ENCODE measurements at regions not wholly inside any gene's neighbourhood (a gene's known extent, or its start where the extent isn't known, plus 50 kb on each side); places are given as distances from the start of the nearest gene placed in this dataset.

GRCh38 chr3:159271799-159272512 lies 470.1 kb downstream of the MFSD1 start:
- Mint-ChIP-seq H3K4me1 (no peaks in the 10 kb centered on the region), H3K9me3 (no peaks in the 10 kb centered on the region), H3K27me3 (ENCODE audit: insufficient read depth) (peaks cover 12% of the 10 kb centered on the region), H3K36me3 (ENCODE audit: low read depth) (no peaks in the 10 kb centered on the region), H3K27ac (no peak overlapping the region), H3K4me3 (no peak overlapping the region)
- no peaks in the 10 kb centered on the region for H3K9me3 ChIP-seq (ENCODE audit: control insufficient read depth, low read length)
- WGBS, 2 experiments (ENCODE audit: insufficient coverage in 1 of 2, insufficient read length in 1 of 2) = 93% methylated on average over 2 of the region's 2 CpGs; no CpG with 5 or more reads in 1 of the 2 experiments
- no peak overlapping the region for H3K27ac ChIP-seq (ENCODE audit: low read depth, low read length)
- H3K4me3 ChIP-seq (ENCODE audit: low read length) = no peak overlapping the region
- DNase-seq = no peak
- H3K27me3 ChIP-seq (ENCODE audit: control insufficient read depth, insufficient read depth, low read length, poor library complexity, severe bottlenecking) = peaks cover 18% of the 10 kb centered on the region
- H3K36me3 ChIP-seq (ENCODE audit: control insufficient read depth, insufficient read depth, low read length) = no peaks in the 10 kb centered on the region
- no peak overlapping the region for H3K9ac ChIP-seq (ENCODE audit: extremely low read depth, low read length, poor library complexity, severe bottlenecking)
- no peaks in the 10 kb centered on the region for H3K4me1 ChIP-seq (ENCODE audit: control insufficient read depth, insufficient read depth, low read length)
- TF ChIP-seq, protein P1, sequence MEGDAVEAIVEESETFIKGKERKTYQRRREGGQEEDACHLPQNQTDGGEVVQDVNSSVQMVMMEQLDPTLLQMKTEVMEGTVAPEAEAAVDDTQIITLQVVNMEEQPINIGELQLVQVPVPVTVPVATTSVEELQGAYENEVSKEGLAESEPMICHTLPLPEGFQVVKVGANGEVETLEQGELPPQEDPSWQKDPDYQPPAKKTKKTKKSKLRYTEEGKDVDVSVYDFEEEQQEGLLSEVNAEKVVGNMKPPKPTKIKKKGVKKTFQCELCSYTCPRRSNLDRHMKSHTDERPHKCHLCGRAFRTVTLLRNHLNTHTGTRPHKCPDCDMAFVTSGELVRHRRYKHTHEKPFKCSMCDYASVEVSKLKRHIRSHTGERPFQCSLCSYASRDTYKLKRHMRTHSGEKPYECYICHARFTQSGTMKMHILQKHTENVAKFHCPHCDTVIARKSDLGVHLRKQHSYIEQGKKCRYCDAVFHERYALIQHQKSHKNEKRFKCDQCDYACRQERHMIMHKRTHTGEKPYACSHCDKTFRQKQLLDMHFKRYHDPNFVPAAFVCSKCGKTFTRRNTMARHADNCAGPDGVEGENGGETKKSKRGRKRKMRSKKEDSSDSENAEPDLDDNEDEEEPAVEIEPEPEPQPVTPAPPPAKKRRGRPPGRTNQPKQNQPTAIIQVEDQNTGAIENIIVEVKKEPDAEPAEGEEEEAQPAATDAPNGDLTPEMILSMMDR (conservative IDR thresholded peaks at IDR 0.05) = no peak

DNA sequence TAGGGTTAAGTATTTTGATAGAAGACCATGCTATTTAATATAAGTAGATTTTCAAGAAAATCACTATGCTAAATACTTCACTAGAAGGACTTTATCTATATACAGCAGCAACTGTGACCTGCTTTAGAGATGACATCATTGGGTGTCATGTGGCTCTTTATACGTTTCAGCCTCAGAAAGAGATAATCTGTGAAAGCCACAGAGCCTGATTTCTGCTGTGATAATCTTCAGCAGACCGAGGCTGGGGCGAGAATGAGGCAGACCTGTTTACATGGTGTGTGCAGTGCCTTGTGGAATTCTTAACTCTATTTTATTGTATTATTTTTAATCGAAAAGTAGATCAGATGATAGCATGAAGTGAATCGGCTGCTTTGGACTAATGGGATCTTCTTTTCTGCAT lies 471.2 kb downstream of the MFSD1 start:
- DNase-seq = no peak
- Histone ChIP-seq H3K27me3 (ENCODE audit: control insufficient read depth, insufficient read depth, low read length, poor library complexity, severe bottlenecking) (peaks cover 18% of the 10 kb centered on the region), H3K36me3 (ENCODE audit: control insufficient read depth, insufficient read depth, low read length) (no peaks in the 10 kb centered on the region), H3K27ac (ENCODE audit: low read depth, low read length) (no peak overlapping the region), H3K4me3 (ENCODE audit: low read length) (no peak overlapping the region), H3K4me1 (ENCODE audit: control insufficient read depth, insufficient read depth, low read length) (no peaks in the 10 kb centered on the region), H3K9me3 (ENCODE audit: control insufficient read depth, low read length) (no peaks in the 10 kb centered on the region), H3K9ac (ENCODE audit: extremely low read depth, low read length, poor library complexity, severe bottlenecking) (no peak overlapping the region)
- peaks cover 15% of the 10 kb centered on the region for H3K27me3 Mint-ChIP-seq (ENCODE audit: insufficient read depth)
- TF ChIP-seq, protein P1 (conservative IDR thresholded peaks at IDR 0.05) = no peak
- no peaks in the 10 kb centered on the region for H3K4me1 Mint-ChIP-seq
- H3K27ac Mint-ChIP-seq = no peak overlapping the region
- H3K36me3 Mint-ChIP-seq (ENCODE audit: low read depth) = no peaks in the 10 kb centered on the region
- no peaks in the 10 kb centered on the region for H3K9me3 Mint-ChIP-seq
- H3K4me3 Mint-ChIP-seq = no peak overlapping the region
- WGBS, 2 experiments (ENCODE audit: insufficient coverage in 1 of 2, insufficient read length in 1 of 2) = 63% methylated on average over 5 of the region's 5 CpGs

DNA sequence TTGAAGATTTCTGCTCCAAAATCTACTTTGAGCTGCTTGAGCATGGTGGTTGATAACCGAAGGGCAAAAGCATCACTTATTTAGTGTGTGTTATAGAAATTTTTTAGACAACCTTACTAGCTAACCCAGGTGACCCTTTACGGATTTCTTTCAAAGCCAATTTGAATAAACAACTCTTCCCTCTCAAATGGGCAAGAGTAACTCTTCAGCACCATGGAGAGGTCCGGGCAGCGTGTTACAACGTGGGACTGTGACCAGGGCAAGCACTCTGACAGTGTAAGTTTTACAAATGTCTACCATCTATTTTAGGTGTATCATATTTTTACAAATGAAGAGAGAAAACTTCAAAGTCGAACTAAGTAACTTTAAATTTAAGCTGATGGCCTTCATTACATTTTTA lies 471.8 kb downstream of the MFSD1 start:
- no peak overlapping the region for H3K9ac ChIP-seq (ENCODE audit: extremely low read depth, low read length, poor library complexity, severe bottlenecking)
- no peak overlapping the region for H3K27ac Mint-ChIP-seq

More for the DNA sequence above, 471.8 kb downstream of the MFSD1 start:
- H3K36me3 Mint-ChIP-seq (ENCODE audit: low read depth) = no peaks in the 10 kb centered on the region
- H3K9me3 Mint-ChIP-seq = no peaks in the 10 kb centered on the region
- no peak overlapping the region for H3K27ac ChIP-seq (ENCODE audit: low read depth, low read length)
- H3K27me3 Mint-ChIP-seq (ENCODE audit: insufficient read depth) = peaks cover 15% of the 10 kb centered on the region
- DNase-seq = peak; percentile 90
- H3K9me3 ChIP-seq (ENCODE audit: control insufficient read depth, low read length) = no peaks in the 10 kb centered on the region
- 17% methylated on average over 1 to 6 of the region's 6 CpGs for WGBS, 2 experiments (ENCODE audit: insufficient coverage in 1 of 2, insufficient read length in 1 of 2)
- TF ChIP-seq, protein P1 (conservative IDR thresholded peaks at IDR 0.05) = no peak
- no peaks in the 10 kb centered on the region for H3K36me3 ChIP-seq (ENCODE audit: control insufficient read depth, insufficient read depth, low read length)
- H3K27me3 ChIP-seq (ENCODE audit: control insufficient read depth, insufficient read depth, low read length, poor library complexity, severe bottlenecking) = peaks cover 18% of the 10 kb centered on the region
- no peaks in the 10 kb centered on the region for H3K4me1 ChIP-seq (ENCODE audit: control insufficient read depth, insufficient read depth, low read length)
- H3K4me1 Mint-ChIP-seq = no peaks in the 10 kb centered on the region
- H3K4me3 ChIP-seq (ENCODE audit: low read length) = no peak overlapping the region
- H3K4me3 Mint-ChIP-seq = no peak overlapping the region

Data from endodermal cell (in vitro differentiated cells).